ENCODE measurements at regions not wholly inside any gene's neighbourhood (a gene's known extent, or its start where the extent isn't known, plus 50 kb on each side); places are given as distances from the start of the nearest gene placed in this dataset.

DNA sequence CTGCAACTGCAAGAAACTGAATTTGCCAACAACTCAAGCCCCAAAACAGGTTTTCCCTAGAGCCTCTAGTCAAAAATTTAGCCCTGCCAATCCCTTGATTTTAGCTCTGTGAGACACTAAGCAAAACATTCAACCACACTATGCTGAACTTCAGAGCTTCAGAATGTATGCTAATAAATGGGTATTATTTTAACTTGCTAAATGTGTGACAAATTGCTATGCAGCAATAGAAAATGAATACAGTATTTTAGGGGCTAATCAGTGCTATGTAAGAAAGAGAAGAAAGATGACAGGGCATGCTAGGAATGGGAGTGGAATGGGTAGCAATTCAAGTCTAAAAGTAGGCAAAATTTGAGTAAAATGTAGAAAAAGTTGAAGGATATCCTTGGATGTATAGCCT, 223.9 kb upstream of the NOL4 start:
- TF ChIP-seq HOXA7 (CRISPR knock-in tag; IDR thresholded peaks at IDR 0.05) (no peak), CTCF (CRISPR knock-in tag; IDR thresholded peaks at IDR 0.05) (no peak)
